MM.1S (cell line): ENCODE measurements at regions not wholly inside any gene's neighbourhood (a gene's known extent, or its start where the extent isn't known, plus 50 kb on each side); places are given as distances from the start of the nearest gene placed in this dataset.

Experiments used
- CTCF ChIP-seq: fragments of 300-600 bp; sonication (generic); IDR thresholded peaks from 2 replicates; pipeline ENCODE4 v1.5.1; 2016; ENCODE audit warnings: antibody characterized with exemption, low read length, mixed read lengths
- EZH2 ChIP-seq: fragments of 300-600 bp; sonication (generic); optimal IDR thresholded peaks from 2 replicates; pipeline ENCODE3; 2017; ENCODE audit warnings: low read depth, mild to moderate bottlenecking, antibody characterized with exemption, low read length, mixed read lengths
- EZH2phosphoT487 ChIP-seq: fragments of 300-600 bp; sonication (generic); IDR thresholded peaks from 2 replicates; pipeline ENCODE4 v1.6.1; 2018; ENCODE audit warnings: antibody characterized with exemption, low read length

- TF ChIP-seq CTCF (no peak), EZH2 (no peak), EZH2phosphoT487 (no peak)
Measured at GRCh38 chr13:90420683-90421082, 926.8 kb upstream of the MIR17HG start.
